ENCODE measurements at regions not wholly inside any gene's neighbourhood (a gene's known extent, or its start where the extent isn't known, plus 50 kb on each side); places are given as distances from the start of the nearest gene placed in this dataset.

DNA sequence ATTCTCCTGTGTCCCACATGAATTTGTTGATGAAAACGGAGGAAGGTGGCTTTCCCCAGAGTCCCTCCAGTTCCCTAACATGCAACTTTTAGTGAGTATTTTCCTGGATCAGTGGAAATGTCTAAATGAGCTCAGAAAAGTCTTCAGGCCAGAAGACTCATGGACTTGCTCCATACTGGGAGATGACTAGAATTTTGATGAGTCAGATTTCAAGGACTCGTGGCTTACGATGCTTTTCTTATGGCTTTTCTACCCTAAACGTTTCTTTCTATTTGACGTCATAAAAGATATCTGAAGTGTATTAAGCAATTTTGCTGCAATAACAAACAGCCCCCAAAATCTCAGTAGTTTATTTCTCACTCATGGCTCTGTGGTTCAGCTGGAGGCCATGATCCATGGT is 397.6 kb downstream of the FBXO15 start:
- Histone ChIP-seq H3K4me3 (no peak overlapping the region), H3K36me3 (ENCODE audit: control insufficient read depth in 2 of 2, insufficient read depth in 2 of 2, low read length in 1 of 2) (no peaks in the 10 kb centered on the region), H3K79me2 (ENCODE audit: control insufficient read depth, insufficient read depth, low read length) (no peaks in the 10 kb centered on the region), H3K27me3 (replicated peaks in 1 of 2; ENCODE audit: control insufficient read depth in 2 of 2, insufficient read depth in 2 of 2, low read length in 1 of 2) (no peaks in the 10 kb centered on the region), H3K4me1 (ENCODE audit: control insufficient read depth, insufficient read depth, low read length) (no peaks in the 10 kb centered on the region), H4K20me1 (ENCODE audit: control insufficient read depth, insufficient read depth) (no peaks in the 10 kb centered on the region), H2AFZ (ENCODE audit: control insufficient read depth, low read depth, low read length) (no peak overlapping the region), H3K9me3 (replicated peaks; ENCODE audit: control insufficient read depth, insufficient read depth, low read length) (no peaks in the 10 kb centered on the region), H3K9ac (ENCODE audit: control insufficient read depth, insufficient read depth, low read length) (no peak overlapping the region), H3K27ac (ENCODE audit: control insufficient read depth, insufficient read depth) (no peak overlapping the region), H3K4me2 (ENCODE audit: control insufficient read depth, insufficient read depth) (no peak overlapping the region)
- no peak for TF ChIP-seq MYC (IDR thresholded peaks at IDR 0.05; ENCODE audit: insufficient read depth, insufficient read length, insufficient replicate concordance, low read length, severe bottlenecking)
- TF ChIP-seq BACH1 (IDR thresholded peaks at IDR 0.05; ENCODE audit: borderline replicate concordance) = no peak
- TF ChIP-seq YBX1 (IDR thresholded peaks at IDR 0.05) = no peak
- TF ChIP-seq SREBF1 (IDR thresholded peaks at IDR 0.05; ENCODE audit: low read length) = no peak
- TF ChIP-seq RAD21 (IDR thresholded peaks at IDR 0.05; ENCODE audit: insufficient read depth, low read depth, low read length) = no peak
- no peak for TF ChIP-seq HDAC6 (IDR thresholded peaks at IDR 0.05; ENCODE audit: unreplicated experiment)
- TF ChIP-seq, protein P1, sequence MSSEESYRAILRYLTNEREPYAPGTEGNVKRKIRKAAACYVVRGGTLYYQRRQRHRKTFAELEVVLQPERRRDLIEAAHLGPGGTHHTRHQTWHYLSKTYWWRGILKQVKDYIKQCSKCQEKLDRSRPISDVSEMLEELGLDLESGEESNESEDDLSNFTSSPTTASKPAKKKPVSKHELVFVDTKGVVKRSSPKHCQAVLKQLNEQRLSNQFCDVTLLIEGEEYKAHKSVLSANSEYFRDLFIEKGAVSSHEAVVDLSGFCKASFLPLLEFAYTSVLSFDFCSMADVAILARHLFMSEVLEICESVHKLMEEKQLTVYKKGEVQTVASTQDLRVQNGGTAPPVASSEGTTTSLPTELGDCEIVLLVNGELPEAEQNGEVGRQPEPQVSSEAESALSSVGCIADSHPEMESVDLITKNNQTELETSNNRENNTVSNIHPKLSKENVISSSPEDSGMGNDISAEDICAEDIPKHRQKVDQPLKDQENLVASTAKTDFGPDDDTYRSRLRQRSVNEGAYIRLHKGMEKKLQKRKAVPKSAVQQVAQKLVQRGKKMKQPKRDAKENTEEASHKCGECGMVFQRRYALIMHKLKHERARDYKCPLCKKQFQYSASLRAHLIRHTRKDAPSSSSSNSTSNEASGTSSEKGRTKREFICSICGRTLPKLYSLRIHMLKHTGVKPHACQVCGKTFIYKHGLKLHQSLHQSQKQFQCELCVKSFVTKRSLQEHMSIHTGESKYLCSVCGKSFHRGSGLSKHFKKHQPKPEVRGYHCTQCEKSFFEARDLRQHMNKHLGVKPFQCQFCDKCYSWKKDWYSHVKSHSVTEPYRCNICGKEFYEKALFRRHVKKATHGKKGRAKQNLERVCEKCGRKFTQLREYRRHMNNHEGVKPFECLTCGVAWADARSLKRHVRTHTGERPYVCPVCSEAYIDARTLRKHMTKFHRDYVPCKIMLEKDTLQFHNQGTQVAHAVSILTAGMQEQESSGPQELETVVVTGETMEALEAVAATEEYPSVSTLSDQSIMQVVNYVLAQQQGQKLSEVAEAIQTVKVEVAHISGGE (CRISPR knock-in tag; IDR thresholded peaks at IDR 0.05) = no peak
- no peak for DNase-seq (ENCODE audit: low read depth, low spot score)
- in situ Hi-C loops (cut with MboI) = no loop called here
- intact Hi-C loops (cut with micrococcal nuclease; ENCODE audit: unreplicated experiment) = no loop called here
- ChIA-PET RAD21 (ENCODE audit: unreplicated experiment) (no interaction called here), POLR2A (no interaction called here), SMC1A (ENCODE audit: uncharacterized antibody, unreplicated experiment) (no interaction called here), CTCF (no interaction called here)
- ATAC-seq = no peak
- 75% methylated on average over 5 of the region's 5 CpGs for WGBS (ENCODE audit: insufficient coverage, insufficient replicate concordance, low lambda C conversion rate, missing lambda C conversion rate)
- no peak for FAIRE-seq
- no TSS peak for BruUV-seq (replicated peaks)
